WERI-Rb-1 (cell line): ENCODE measurements at regions not wholly inside any gene's neighbourhood (a gene's known extent, or its start where the extent isn't known, plus 50 kb on each side); places are given as distances from the start of the nearest gene placed in this dataset.

Experiments used
- DNase-seq: peaks from one replicate; pipeline ENCODE4 v3.0.0-alpha.2; 2020
- H3K27ac ChIP-seq: fragments of 250-450 bp; sonication (Bioruptor Pico); 2 replicates; pipeline ENCODE4 v1.5.1; 2020; ENCODE audit warnings: mild to moderate bottlenecking, moderate library complexity
- H3K27me3 ChIP-seq: fragments of 250-450 bp; sonication (Bioruptor Pico); 2 replicates; pipeline ENCODE4 v1.5.1; 2021; ENCODE audit warnings: mild to moderate bottlenecking, low read depth, moderate library complexity; ENCODE audit not compliant: insufficient read depth, severe bottlenecking
- H3K36me3 ChIP-seq: fragments of 250-450 bp; sonication (Bioruptor Pico); 2 replicates; pipeline ENCODE4 v1.5.1; 2020; ENCODE audit warnings: mild to moderate bottlenecking, moderate library complexity
- H3K4me3 ChIP-seq: 2 replicates; pipeline ENCODE4 v1.5.1; 2011; ENCODE audit warnings: low read depth, mild to moderate bottlenecking, control low read depth, low read length
- H3K9me3 ChIP-seq: fragments of 250-450 bp; sonication (Bioruptor Pico); 2 replicates; pipeline ENCODE4 v1.5.1; 2021; ENCODE audit warnings: mild to moderate bottlenecking, moderate library complexity; ENCODE audit not compliant: severe bottlenecking
- TF ChIP-seq, protein P1 (sequence below): IDR thresholded peaks from 2 replicates; pipeline ENCODE4 v1.5.1; 2011; ENCODE audit warnings: low read depth, mild to moderate bottlenecking, control low read depth, inconsistent platforms, low read length

DNA sequence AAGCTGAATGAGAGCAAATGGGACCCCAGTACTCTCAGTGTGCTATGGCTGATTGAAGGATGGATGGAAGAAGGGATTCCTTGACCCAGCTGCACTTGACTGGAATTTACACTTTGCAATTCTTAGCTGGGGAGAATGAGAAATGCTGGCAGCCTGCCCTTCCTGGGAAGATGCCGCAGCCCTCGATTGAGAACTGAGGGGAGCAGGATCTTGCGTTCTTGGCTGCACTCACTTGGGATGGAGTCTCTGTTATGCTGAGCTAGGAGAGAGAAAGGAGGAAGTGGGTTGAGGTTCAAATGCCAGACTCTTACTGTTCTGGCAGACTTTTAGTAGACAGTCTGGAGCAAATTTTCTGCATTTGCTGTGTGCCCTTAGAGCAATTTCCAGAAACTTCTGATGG, 221.2 kb downstream of the FNDC1 start:
- H3K4me3 ChIP-seq = no peak overlapping the region
- H3K9me3 ChIP-seq = no peaks in the 10 kb centered on the region
- TF ChIP-seq, protein P1, sequence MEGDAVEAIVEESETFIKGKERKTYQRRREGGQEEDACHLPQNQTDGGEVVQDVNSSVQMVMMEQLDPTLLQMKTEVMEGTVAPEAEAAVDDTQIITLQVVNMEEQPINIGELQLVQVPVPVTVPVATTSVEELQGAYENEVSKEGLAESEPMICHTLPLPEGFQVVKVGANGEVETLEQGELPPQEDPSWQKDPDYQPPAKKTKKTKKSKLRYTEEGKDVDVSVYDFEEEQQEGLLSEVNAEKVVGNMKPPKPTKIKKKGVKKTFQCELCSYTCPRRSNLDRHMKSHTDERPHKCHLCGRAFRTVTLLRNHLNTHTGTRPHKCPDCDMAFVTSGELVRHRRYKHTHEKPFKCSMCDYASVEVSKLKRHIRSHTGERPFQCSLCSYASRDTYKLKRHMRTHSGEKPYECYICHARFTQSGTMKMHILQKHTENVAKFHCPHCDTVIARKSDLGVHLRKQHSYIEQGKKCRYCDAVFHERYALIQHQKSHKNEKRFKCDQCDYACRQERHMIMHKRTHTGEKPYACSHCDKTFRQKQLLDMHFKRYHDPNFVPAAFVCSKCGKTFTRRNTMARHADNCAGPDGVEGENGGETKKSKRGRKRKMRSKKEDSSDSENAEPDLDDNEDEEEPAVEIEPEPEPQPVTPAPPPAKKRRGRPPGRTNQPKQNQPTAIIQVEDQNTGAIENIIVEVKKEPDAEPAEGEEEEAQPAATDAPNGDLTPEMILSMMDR = no peak
- no peaks in the 10 kb centered on the region for H3K36me3 ChIP-seq
- peaks cover 86% of the 10 kb centered on the region for H3K27me3 ChIP-seq
- H3K27ac ChIP-seq = no peak overlapping the region
- no peak for DNase-seq

DNA sequence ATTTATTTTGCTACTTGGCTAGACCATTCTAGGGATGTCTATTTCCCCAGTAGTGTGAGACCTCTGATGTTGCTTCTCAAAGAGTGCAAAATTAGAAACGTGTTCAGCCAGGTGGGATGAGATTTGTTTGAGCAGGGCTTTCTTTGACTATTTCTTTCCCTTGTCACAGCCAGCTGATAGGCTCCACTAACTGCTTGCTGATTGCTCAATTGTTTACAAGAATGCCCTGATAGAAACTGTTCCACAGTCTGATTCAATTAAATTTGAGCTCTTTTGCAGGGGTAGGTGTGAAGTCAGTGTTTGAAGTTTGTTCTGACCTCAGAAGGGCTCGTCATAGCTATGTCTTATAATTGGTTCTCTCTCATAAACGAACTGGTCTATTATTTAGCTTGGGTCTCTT, 220.5 kb downstream of the FNDC1 start:
- H3K36me3 ChIP-seq = no peaks in the 10 kb centered on the region
- TF ChIP-seq, protein P1 = no peak
- no peaks in the 10 kb centered on the region for H3K9me3 ChIP-seq
- H3K4me3 ChIP-seq = no peak overlapping the region
- peaks cover 86% of the 10 kb centered on the region for H3K27me3 ChIP-seq
- no peak for DNase-seq
- H3K27ac ChIP-seq = no peak overlapping the region

DNA sequence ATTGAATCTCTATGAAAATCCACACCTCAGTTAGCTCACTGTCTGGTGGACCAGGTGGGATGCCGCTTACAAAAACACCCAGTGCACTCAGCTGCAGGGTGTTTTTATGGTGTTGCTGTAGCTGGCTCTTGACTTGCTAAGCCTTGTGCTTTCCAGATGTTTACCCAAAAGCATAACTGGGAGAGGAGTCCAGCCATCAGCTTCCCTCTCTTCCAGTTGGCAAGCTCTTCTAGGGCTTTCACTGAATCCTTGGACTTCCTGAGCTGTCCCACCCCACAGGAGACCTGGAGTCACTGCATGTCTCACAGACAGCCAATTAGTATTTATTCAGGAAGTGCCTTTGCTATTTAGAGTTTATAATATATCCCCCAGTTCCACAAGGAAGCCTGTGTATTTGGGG, 210.9 kb downstream of the FNDC1 start:
- TF ChIP-seq, protein P1 = no peak
- H3K27me3 ChIP-seq = peaks cover 80% of the 10 kb centered on the region

DNA sequence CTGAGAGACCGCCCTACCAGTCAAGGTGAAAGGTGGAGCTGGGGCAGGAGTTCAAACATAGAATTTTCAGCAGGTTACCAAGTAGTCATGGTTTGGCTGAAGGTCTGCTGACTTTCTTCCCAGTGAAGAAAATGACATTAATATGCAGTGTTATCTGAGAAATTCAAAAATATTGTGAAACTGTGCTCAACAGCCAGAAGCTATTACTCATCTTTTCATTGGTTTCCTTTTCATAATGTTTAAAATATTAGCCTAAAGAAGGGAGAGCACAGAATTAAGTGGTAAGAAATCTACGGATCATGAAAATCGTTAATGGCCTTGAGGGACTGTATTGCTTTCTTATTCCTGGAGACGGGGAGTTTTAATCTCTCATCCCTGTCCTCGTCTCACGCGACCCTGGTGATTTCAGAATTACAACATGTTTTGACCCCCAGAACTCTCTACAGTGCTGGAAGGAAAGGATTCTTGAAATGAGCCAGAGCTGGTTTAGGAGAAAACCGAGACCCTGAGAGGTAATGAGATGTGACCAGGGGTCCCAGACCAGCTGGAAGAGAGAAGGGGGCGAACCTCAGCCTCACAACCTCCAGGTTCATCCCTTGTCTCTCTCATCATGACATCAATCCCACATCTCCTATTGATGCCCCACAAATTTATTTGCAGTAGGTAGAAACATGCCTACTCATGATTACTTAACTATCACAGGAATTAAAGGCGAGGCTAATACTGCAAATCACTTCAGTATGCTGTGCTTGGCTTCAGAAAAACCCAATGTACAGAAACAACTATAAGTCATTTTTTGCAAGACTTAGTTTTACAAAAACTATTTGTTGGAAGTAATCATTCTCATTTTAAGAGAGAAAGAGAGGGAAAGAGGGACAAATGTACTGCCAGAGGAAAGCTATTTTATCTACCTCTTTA, 209.5 kb downstream of the FNDC1 start:
- Histone ChIP-seq H3K27me3 (peaks cover 81% of the 10 kb centered on the region), H3K36me3 (no peaks in the 10 kb centered on the region), H3K9me3 (no peaks in the 10 kb centered on the region), H3K4me3 (no peak overlapping the region), H3K27ac (no peak overlapping the region)
- DNase-seq = no peak
- TF ChIP-seq, protein P1 = no peak

More for the DNA sequence above, 210.9 kb downstream of the FNDC1 start:
- H3K36me3 ChIP-seq = no peaks in the 10 kb centered on the region
- DNase-seq = no peak
- no peak overlapping the region for H3K4me3 ChIP-seq
- H3K27ac ChIP-seq = no peak overlapping the region
- no peaks in the 10 kb centered on the region for H3K9me3 ChIP-seq

DNA sequence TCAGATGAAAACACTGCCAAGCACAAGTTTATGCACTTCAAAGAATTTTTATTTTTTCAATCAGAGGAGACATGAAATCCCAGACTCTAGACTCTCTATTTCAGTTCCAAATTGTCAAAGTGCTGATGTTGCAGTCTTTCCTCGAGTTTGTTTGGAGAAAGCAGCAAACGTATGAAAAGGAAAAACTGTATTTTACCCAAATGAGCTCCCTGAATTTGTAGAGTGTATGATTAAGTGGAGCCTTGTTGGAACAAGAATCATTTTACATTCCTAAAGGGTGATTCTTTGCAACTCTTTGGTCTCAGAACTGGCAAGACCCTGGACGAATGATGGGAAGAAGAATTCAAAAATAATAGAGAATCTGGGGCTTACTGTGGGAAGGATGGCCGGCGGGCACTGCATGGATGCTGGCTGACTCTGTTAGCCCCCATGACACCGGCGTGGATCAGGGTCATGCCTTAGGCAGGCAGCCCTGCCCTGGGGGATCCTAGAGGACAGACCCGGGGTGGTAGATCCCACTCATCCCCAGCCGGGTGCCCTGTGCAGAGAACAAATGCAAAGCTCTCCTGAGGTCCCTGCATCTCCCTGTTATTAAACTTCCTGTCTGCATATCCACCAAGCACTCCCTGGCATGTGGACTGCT, 207.4 kb downstream of the FNDC1 start:
- TF ChIP-seq, protein P1 = no peak
- DNase-seq = no peak
- no peak overlapping the region for H3K27ac ChIP-seq
- no peaks in the 10 kb centered on the region for H3K36me3 ChIP-seq
- H3K27me3 ChIP-seq = peaks cover 87% of the 10 kb centered on the region
- H3K9me3 ChIP-seq = no peaks in the 10 kb centered on the region
- no peak overlapping the region for H3K4me3 ChIP-seq
